HepG2 (cell line): ENCODE measurements at regions not wholly inside any gene's neighbourhood (a gene's known extent, or its start where the extent isn't known, plus 50 kb on each side); places are given as distances from the start of the nearest gene placed in this dataset.

Experiments
- ATAC-seq: fragments of 200-7000 bp; cut with Tn5 transposase; 3 replicates; pipeline ENCODE4 v1.9.1; 2020; ENCODE audit warnings: mild to moderate bottlenecking, moderate library complexity
- BruUV-seq: library from RNA; stranded (reverse); fragments of 400-500 nt; replicated peaks from 2 replicates; lab custom pipeline; 2021; lab: Mats Ljungman, UMichigan
- CTCF ChIA-PET: fragments of 300-600 bp; formaldehyde crosslinking; extraction: SDS; loops from one replicate; lab custom pipeline; 2021; ENCODE audit warnings: low total read pairs, inconsistent platforms, low intra/inter-chr PET ratio; lab: Yijun Ruan, JAX
- POLR2A ChIA-PET: fragments of 350-600 bp; sonication (Branson Sonifier 250); formaldehyde crosslinking; loops from one replicate; lab custom pipeline; 2020; ENCODE audit warnings: antibody characterized with exemption, inconsistent platforms; lab: Yijun Ruan, JAX
- DNase-seq: peaks from one replicate; pipeline ENCODE4 v3.0.0-alpha.2; 2015; ENCODE audit warnings: low spot score
- FAIRE-seq: peaks from 3 replicates; lab custom pipeline; 2011; peaks lifted over from hg19 to GRCh38; lab: Jason Lieb, UNC
- H2AFZ ChIP-seq: one replicate; pipeline ENCODE4 v1.6.1; 2011; ENCODE audit warnings: low read length, inconsistent platforms
- H3K27ac ChIP-seq: fragments of 300-600 bp; 3 replicates; pipeline ENCODE4 v1.8.0; 2011; ENCODE audit warnings: mixed run types, mild to moderate bottlenecking, mixed read lengths, low read length, inconsistent platforms; ENCODE audit not compliant: insufficient read depth; ENCODE audit errors: extremely low read length
- H3K27me3 ChIP-seq, 2 experiments: fragments of 200-600 bp in 1 of 2; 2 replicates in 1 of 2; 3 replicates in 1 of 2; pipeline versions ENCODE4 v1.6.0 to v1.8.0; 2011; ENCODE audit warnings: low read length in 2 of 2, mild to moderate bottlenecking in 2 of 2, moderate library complexity in 2 of 2, inconsistent platforms in 1 of 2; ENCODE audit not compliant: insufficient read depth in 2 of 2, control insufficient read depth in 1 of 2
- H3K36me3 ChIP-seq, 2 experiments: fragments of 200-600 bp in 1 of 2; replicated peaks in 1 of 2; 2 replicates in 1 of 2; 3 replicates in 1 of 2; pipeline versions ENCODE4 v1.5.1 to v1.8.0; 2011; ENCODE audit warnings: low read length in 2 of 2, inconsistent platforms in 1 of 2; ENCODE audit not compliant: insufficient read depth in 2 of 2, control insufficient read depth in 1 of 2
- H3K4me1 ChIP-seq: 2 replicates; pipeline ENCODE4 v1.5.1; 2012; ENCODE audit warnings: low read length, inconsistent platforms; ENCODE audit not compliant: insufficient read depth
- H3K4me2 ChIP-seq: 2 replicates; pipeline ENCODE4 v1.6.0; 2011; ENCODE audit warnings: low read depth, low read length, inconsistent platforms
- H3K4me3 ChIP-seq, 3 experiments: fragments of 200-600 bp in 1 of 3; sonication (generic), shearing (Covaris generic) in 1 of 3; replicated peaks in 1 of 3; 2 replicates each; pipeline ENCODE4 v1.5.1; 2011 to 2016; ENCODE audit warnings: low read length in 3 of 3, inconsistent platforms in 2 of 3, low read depth in 2 of 3, mild to moderate bottlenecking in 2 of 3, control low read depth in 1 of 3, mixed read lengths in 1 of 3; ENCODE audit not compliant: insufficient read depth in 1 of 3
- H3K79me2 ChIP-seq: one replicate; pipeline ENCODE4 v1.6.1; 2011; ENCODE audit warnings: low read length, inconsistent platforms; ENCODE audit not compliant: insufficient read depth
- H3K9ac ChIP-seq: 2 replicates; pipeline ENCODE4 v1.6.0; 2011; ENCODE audit warnings: mild to moderate bottlenecking, low read depth, low read length, inconsistent platforms; ENCODE audit not compliant: insufficient read depth
- H3K9me3 ChIP-seq: 2 replicates; pipeline ENCODE4 v1.5.1; 2012; ENCODE audit warnings: mild to moderate bottlenecking, low read length
- H4K20me1 ChIP-seq: 2 replicates; pipeline ENCODE4 v1.6.0; 2011; ENCODE audit warnings: inconsistent platforms, mild to moderate bottlenecking, low read length, moderate library complexity; ENCODE audit not compliant: insufficient read depth
- CREBL2 ChIP-seq: sonication (generic); formaldehyde crosslinking; IDR thresholded peaks from 2 replicates; pipeline ENCODE4 v1.8.1; 2023; ENCODE audit warnings: missing genetic modification reagents, mild to moderate bottlenecking, borderline replicate concordance
- HCFC1 ChIP-seq: fragments of 150-350 bp; IDR thresholded peaks from 2 replicates; pipeline ENCODE4 v1.6.1; 2014; ENCODE audit warnings: low read depth, low read length
- NFE2 ChIP-seq: sonication (generic); formaldehyde crosslinking; IDR thresholded peaks from 2 replicates; pipeline ENCODE4 v1.4.0; 2020; ENCODE audit warnings: missing genetic modification reagents
- TP53 ChIP-seq: sonication (generic); formaldehyde crosslinking; conservative IDR thresholded peaks from 2 replicates; pipeline ENCODE4 v1.4.0; 2020; ENCODE audit warnings: missing genetic modification reagents
- ZNF557 ChIP-seq: sonication (generic); formaldehyde crosslinking; IDR thresholded peaks from 2 replicates; pipeline ENCODE4 v1.4.0; 2020; ENCODE audit warnings: missing genetic modification reagents
- ZNF558 ChIP-seq: sonication (generic); formaldehyde crosslinking; IDR thresholded peaks from 2 replicates; pipeline ENCODE4 v1.9.0; 2022; ENCODE audit warnings: mild to moderate bottlenecking, missing genetic modification reagents, borderline replicate concordance
- ZNF768 ChIP-seq: sonication (generic); formaldehyde crosslinking; IDR thresholded peaks from 2 replicates; pipeline ENCODE4 v1.4.0; 2020; ENCODE audit warnings: missing genetic modification reagents
- ZSCAN25 ChIP-seq: sonication (generic); formaldehyde crosslinking; IDR thresholded peaks from 2 replicates; pipeline ENCODE4 v1.8.0; 2022; ENCODE audit warnings: mild to moderate bottlenecking, missing genetic modification reagents
- WGBS: methylation state at CpG from one replicate; pipeline ENCODE4 v1.1.6; 2017; ENCODE audit warnings: low lambda C conversion rate; 5-methylcytosine and 5-hydroxymethylcytosine counted together
- in situ Hi-C: cut with HindIII; loops from 2 replicates; pipeline ENCODE4 v1.10.0; 2017; ENCODE audit warnings: low pct_unique_long_range_greater_than_20kb; ENCODE audit not compliant: extremely low pct_ligation_motif_present
- intact Hi-C: fragments of 100-400 bp; cut with micrococcal nuclease; formaldehyde crosslinking; loops from one replicate; pipeline ENCODE4 v1.10.0; 2022; ENCODE audit not compliant: unreplicated experiment

GRCh38 chr5:36442352-36442751 lies 140.7 kb upstream of the RANBP3L start:
- ATAC-seq (no peak), FAIRE-seq (no peak), DNase-seq (peak; percentile 57)
- in situ Hi-C loops = no loop called here
- intact Hi-C loops = no loop called here
- Histone ChIP-seq H3K4me1 (peaks cover 13% of the 10 kb centered on the region), H3K9me3 (no peaks in the 10 kb centered on the region; the same call in 1 of the 2 replicates), H3K27ac (no peak overlapping the region), H3K9ac (no peak overlapping the region), H2AFZ (peak overlapping the region; percentile 20), H3K27me3 (0 out of 5 replicates have a peak, but pooled peaks cover 0 to 5% of the 10 kb centered on the region in 2 experiments), H3K36me3 (no peaks in the 10 kb centered on the region), H3K79me2 (no peaks in the 10 kb centered on the region), H3K4me2 (no peak overlapping the region), H4K20me1 (no peaks in the 10 kb centered on the region), H3K4me3 (no peak overlapping the region)
- POLR2A ChIA-PET = no interaction called here
- no TSS peak for BruUV-seq
- CTCF ChIA-PET = no interaction called here
- TF ChIP-seq TP53 (CRISPR knock-in tag) = peak; percentile 100
- no peak for TF ChIP-seq ZNF557 (CRISPR knock-in tag)
- 61% methylated on average over 7 of the region's 7 CpGs for whole genome bisulfite sequencing

GRCh38 chr5:36442796-36443195 lies 141.1 kb upstream of the RANBP3L start:
- TSS peak; percentile 81 for BruUV-seq
- Histone ChIP-seq H3K4me3 (no peak overlapping the region), H3K27me3 (0 out of 5 replicates have a peak, but pooled peaks cover 0 to 5% of the 10 kb centered on the region in 2 experiments), H3K4me1 (peaks cover 13% of the 10 kb centered on the region), H3K27ac (no peak overlapping the region), H3K9ac (no peak overlapping the region), H4K20me1 (no peaks in the 10 kb centered on the region), H3K36me3 (no peaks in the 10 kb centered on the region), H3K9me3 (no peaks in the 10 kb centered on the region; the same call in 1 of the 2 replicates), H2AFZ (peak overlapping the region; percentile 20), H3K79me2 (no peaks in the 10 kb centered on the region), H3K4me2 (no peak overlapping the region)
- POLR2A ChIA-PET = no interaction called here
- CTCF ChIA-PET = no interaction called here
- in situ Hi-C loops = no loop called here
- TF ChIP-seq NFE2 (CRISPR knock-in tag) (no peak), ZNF768 (CRISPR knock-in tag) (no peak), ZSCAN25 (CRISPR knock-in tag) (no peak), HCFC1 (no peak), CREBL2 (no peak), ZNF558 (no peak)
- intact Hi-C loops = no loop called here
- no peak for ATAC-seq
- no peak for FAIRE-seq
- 88% methylated on average over 1 of the region's 1 CpG for WGBS
- DNase-seq = no peak
